GM13977 (cell line): ENCODE measurements at regions not wholly inside any gene's neighbourhood (a gene's known extent, or its start where the extent isn't known, plus 50 kb on each side); places are given as distances from the start of the nearest gene placed in this dataset.

Experiments used
- DNase-seq: peaks from one replicate; pipeline ENCODE4 v3.0.0; 2012; ENCODE audit warnings: low spot score
- CTCF ChIP-seq: IDR thresholded peaks from 2 replicates; pipeline ENCODE4 v1.5.1; 2012; ENCODE audit warnings: mild to moderate bottlenecking, control low read depth; ENCODE audit not compliant: insufficient read depth; ENCODE audit errors: extremely low read depth, missing control alignments
- in situ Hi-C: fragments of 300-500 bp; cut with MboI; formaldehyde crosslinking; loops from one replicate; pipeline ENCODE4 v1.12.0; 2022; ENCODE audit warnings: low sequenced_read_pairs, low pct_unique_long_range_greater_than_20kb, mixed read lengths, inconsistent platforms; ENCODE audit not compliant: unreplicated experiment

- DNase-seq = no peak
- TF ChIP-seq CTCF = no peak
- in situ Hi-C loops = no loop called here
These were observed 54.8 kb upstream of the KRTAP11-1 start for GRCh38 chr21:30936207-30936606.

- in situ Hi-C loops = no loop called here
- TF ChIP-seq CTCF = no peak
- no peak for DNase-seq
These were observed 54.4 kb upstream of the KRTAP11-1 start for GRCh38 chr21:30935889-30936168.

GRCh38 chr21:30935121-30935888 is 53.9 kb upstream of the KRTAP11-1 start:
- DNase-seq = no peak
- in situ Hi-C loops = no loop called here
- TF ChIP-seq CTCF = no peak

GRCh38 chr21:30932686-30933085 is 51.3 kb upstream of the KRTAP11-1 start:
- in situ Hi-C loops = no loop called here
- no peak for DNase-seq

More at GRCh38 chr21:30932686-30933085, 51.3 kb upstream of the KRTAP11-1 start:
- TF ChIP-seq CTCF = no peak
